ENCODE measurements at regions not wholly inside any gene's neighbourhood (a gene's known extent, or its start where the extent isn't known, plus 50 kb on each side); places are given as distances from the start of the nearest gene placed in this dataset.

- no peak for TF ChIP-seq ZHX2 (IDR thresholded peaks at IDR 0.05; ENCODE audit: low read depth)
- no peak for TF ChIP-seq ZHX2 (CRISPR knock-in tag; IDR thresholded peaks at IDR 0.05; ENCODE audit: borderline replicate concordance)
- no peak for TF ChIP-seq PHB2 (IDR thresholded peaks at IDR 0.05; ENCODE audit: partially characterized antibody)
- no peak for TF ChIP-seq HDAC1 (CRISPR knock-in tag; IDR thresholded peaks at IDR 0.05)
- no peak for TF ChIP-seq MIER3 (CRISPR knock-in tag; IDR thresholded peaks at IDR 0.05; ENCODE audit: borderline replicate concordance)
Measured at GRCh38 chr3:27927882-27928281, 205.8 kb upstream of the EOMES start (continued).

DNA sequence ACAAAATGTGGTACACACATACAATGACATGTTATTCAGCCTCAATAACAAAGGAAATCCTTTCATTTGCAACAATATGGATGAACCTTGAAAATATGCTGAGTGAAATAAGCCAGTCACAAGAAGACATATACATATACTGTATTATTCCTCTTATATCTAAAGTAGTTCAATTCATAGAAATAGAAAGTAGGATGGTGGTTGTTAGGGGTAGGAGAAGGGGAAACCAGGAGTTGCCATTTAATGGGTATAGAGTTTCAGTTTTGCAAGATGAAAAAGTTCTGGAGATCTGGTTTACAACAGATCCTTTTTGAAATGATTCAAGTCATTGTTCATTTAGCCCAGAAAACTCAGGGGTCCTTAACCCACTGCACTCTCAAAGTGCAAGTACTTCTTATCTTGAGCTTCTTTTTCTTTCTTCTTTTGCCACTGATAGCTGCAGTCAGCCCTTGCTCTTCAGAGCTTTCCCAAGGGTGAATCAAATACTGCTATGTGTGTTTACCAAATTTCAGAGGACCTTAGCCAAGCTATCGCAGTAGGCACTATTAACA lies 208.0 kb upstream of the EOMES start:
- no peaks in the 10 kb centered on the region for H3K4me1 ChIP-seq (ENCODE audit: insufficient read depth, low read length)
- H3K27me3 ChIP-seq (ENCODE audit: control insufficient read depth in 1 of 2, insufficient read depth in 2 of 2, low read length in 2 of 2), result no peaks in the 10 kb centered on the region; a peak in 1 of 5 replicates
- no peak overlapping the region for H3K27ac ChIP-seq (ENCODE audit: extremely low read length, insufficient read depth, low read length)
- H3K36me3 ChIP-seq (replicated peaks in 1 of 2; ENCODE audit: control insufficient read depth in 1 of 2, insufficient read depth in 2 of 2, low read length in 2 of 2), result no peaks in the 10 kb centered on the region
- intact Hi-C loops (cut with micrococcal nuclease; ENCODE audit: unreplicated experiment) (no loop called here), in situ Hi-C loops (cut with HindIII; ENCODE audit: extremely low pct_ligation_motif_present, low pct_unique_long_range_greater_than_20kb) (no loop called here)
- no peaks in the 10 kb centered on the region for H4K20me1 ChIP-seq (ENCODE audit: insufficient read depth, low read length)
- H3K4me3 ChIP-seq (replicated peaks in 1 of 3; ENCODE audit: insufficient read depth in 1 of 3, low read depth in 2 of 3, low read length in 3 of 3), result no peak overlapping the region
- no peak overlapping the region for H3K4me2 ChIP-seq (ENCODE audit: low read depth, low read length)
- TF ChIP-seq, protein P1, sequence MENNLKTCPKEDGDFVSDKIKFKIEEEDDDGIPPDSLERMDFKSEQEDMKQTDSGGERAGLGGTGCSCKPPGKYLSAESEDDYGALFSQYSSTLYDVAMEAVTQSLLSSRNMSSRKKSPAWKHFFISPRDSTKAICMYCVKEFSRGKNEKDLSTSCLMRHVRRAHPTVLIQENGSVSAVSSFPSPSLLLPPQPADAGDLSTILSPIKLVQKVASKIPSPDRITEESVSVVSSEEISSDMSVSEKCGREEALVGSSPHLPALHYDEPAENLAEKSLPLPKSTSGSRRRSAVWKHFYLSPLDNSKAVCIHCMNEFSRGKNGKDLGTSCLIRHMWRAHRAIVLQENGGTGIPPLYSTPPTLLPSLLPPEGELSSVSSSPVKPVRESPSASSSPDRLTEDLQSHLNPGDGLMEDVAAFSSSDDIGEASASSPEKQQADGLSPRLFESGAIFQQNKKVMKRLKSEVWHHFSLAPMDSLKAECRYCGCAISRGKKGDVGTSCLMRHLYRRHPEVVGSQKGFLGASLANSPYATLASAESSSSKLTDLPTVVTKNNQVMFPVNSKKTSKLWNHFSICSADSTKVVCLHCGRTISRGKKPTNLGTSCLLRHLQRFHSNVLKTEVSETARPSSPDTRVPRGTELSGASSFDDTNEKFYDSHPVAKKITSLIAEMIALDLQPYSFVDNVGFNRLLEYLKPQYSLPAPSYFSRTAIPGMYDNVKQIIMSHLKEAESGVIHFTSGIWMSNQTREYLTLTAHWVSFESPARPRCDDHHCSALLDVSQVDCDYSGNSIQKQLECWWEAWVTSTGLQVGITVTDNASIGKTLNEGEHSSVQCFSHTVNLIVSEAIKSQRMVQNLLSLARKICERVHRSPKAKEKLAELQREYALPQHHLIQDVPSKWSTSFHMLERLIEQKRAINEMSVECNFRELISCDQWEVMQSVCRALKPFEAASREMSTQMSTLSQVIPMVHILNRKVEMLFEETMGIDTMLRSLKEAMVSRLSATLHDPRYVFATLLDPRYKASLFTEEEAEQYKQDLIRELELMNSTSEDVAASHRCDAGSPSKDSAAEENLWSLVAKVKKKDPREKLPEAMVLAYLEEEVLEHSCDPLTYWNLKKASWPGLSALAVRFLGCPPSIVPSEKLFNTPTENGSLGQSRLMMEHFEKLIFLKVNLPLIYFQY (CRISPR knock-in tag; IDR thresholded peaks at IDR 0.05; ENCODE audit: borderline replicate concordance), result no peak
- TF ChIP-seq ZC3H13 (CRISPR knock-in tag; IDR thresholded peaks at IDR 0.05) (no peak), KLF15 (CRISPR knock-in tag; IDR thresholded peaks at IDR 0.05; ENCODE audit: borderline replicate concordance) (no peak), ZNF350 (CRISPR knock-in tag; IDR thresholded peaks at IDR 0.05; ENCODE audit: borderline replicate concordance, low read depth) (no peak), HES4 (CRISPR knock-in tag; IDR thresholded peaks at IDR 0.05; ENCODE audit: borderline replicate concordance) (no peak), MIXL1 (CRISPR knock-in tag; IDR thresholded peaks at IDR 0.05) (no peak), ZFY (CRISPR knock-in tag; IDR thresholded peaks at IDR 0.05) (no peak)
- TF ChIP-seq, protein P2, sequence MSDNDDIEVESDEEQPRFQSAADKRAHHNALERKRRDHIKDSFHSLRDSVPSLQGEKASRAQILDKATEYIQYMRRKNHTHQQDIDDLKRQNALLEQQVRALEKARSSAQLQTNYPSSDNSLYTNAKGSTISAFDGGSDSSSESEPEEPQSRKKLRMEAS (IDR thresholded peaks at IDR 0.05), result no peak
- no peak overlapping the region for H2AFZ ChIP-seq (ENCODE audit: low read length)
- H3K9me3 ChIP-seq (ENCODE audit: low read length), result no peaks in the 10 kb centered on the region
- POLR2A ChIA-PET, result no interaction called here
- ATAC-seq, result no peak
- BruUV-seq (replicated peaks), result no TSS peak
- WGBS (ENCODE audit: low lambda C conversion rate), result 0% methylated on average over 1 of the region's 1 CpG
- no peak for FAIRE-seq
- CTCF ChIA-PET (ENCODE audit: low intra/inter-chr PET ratio, low total read pairs), result no interaction called here
- no peaks in the 10 kb centered on the region for H3K79me2 ChIP-seq (ENCODE audit: insufficient read depth, low read length)
- H3K9ac ChIP-seq (ENCODE audit: insufficient read depth, low read depth, low read length), result no peak overlapping the region
- DNase-seq (ENCODE audit: low spot score), result no peak

All from HepG2 (cell line).